ENCODE measurements at regions not wholly inside any gene's neighbourhood (a gene's known extent, or its start where the extent isn't known, plus 50 kb on each side); places are given as distances from the start of the nearest gene placed in this dataset.

DNA sequence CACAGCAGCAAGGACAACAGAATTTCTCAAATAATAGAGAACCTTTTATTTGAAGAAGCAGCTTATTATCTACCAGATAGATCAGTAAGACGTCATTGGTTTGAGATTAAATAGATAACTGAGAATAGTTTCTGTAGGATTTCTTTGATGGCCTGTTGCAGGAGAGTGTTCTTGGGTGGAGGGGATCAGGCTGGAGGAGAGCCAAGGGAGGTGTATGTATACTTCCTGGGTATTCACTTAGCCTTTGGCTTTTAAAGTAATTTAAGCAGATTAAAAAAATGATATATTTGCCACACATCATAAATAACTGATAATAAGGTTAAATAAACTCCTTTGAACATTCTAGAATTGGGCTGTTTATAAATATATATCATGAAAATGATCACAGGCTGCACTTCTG lies 486.1 kb upstream of the IGFBP3 start:
- Mint-ChIP-seq H3K4me3 (no peak overlapping the region), H3K27ac (no peak overlapping the region), H3K4me1 (no peaks in the 10 kb centered on the region), H3K27me3 (no peaks in the 10 kb centered on the region), H3K36me3 (no peaks in the 10 kb centered on the region), H3K9me3 (peaks cover 0 to 8% (median 0%) of the 10 kb centered on the region in 3 donors)
- H3K4me3 ChIP-seq (ENCODE audit: control insufficient read depth in 1 of 2, extremely low read depth in 1 of 2, low read length in 1 of 2), result no peak overlapping the region
- no peaks in the 10 kb centered on the region for H3K36me3 ChIP-seq (ENCODE audit: control insufficient read depth in 2 of 2, extremely low read depth in 1 of 2, insufficient read depth in 1 of 2, low read length in 1 of 2)
- H3K27me3 ChIP-seq (replicated peaks in 1 of 2; ENCODE audit: control insufficient read depth in 2 of 2, extremely low read depth in 1 of 2, insufficient read depth in 2 of 2, low read length in 1 of 2), result no peaks in the 10 kb centered on the region
- ATAC-seq (replicated peaks in 1 of 4) (no peak), DNase-seq (no peak)
- no CpG with 5 or more reads among the region's 1 CpG for WGBS (ENCODE audit: insufficient coverage)
- POLR2A ChIA-PET, result no interaction called here
- CTCF ChIA-PET, result interaction anchor here in 1 of 2 donors (0.6 kb wide), 1 partner anchor 9 kb away, joined by 3 read pairs; no protein-coding TSS in a partner anchor
- H3K27ac ChIP-seq (ENCODE audit: low read length), result no peak overlapping the region
- H3K9me3 ChIP-seq, result no peaks in the 10 kb centered on the region
- H3K4me1 ChIP-seq (ENCODE audit: control insufficient read depth in 1 of 2, extremely low read depth in 1 of 2, insufficient read depth in 2 of 2, low read length in 2 of 2), result no peaks in the 10 kb centered on the region

DNA sequence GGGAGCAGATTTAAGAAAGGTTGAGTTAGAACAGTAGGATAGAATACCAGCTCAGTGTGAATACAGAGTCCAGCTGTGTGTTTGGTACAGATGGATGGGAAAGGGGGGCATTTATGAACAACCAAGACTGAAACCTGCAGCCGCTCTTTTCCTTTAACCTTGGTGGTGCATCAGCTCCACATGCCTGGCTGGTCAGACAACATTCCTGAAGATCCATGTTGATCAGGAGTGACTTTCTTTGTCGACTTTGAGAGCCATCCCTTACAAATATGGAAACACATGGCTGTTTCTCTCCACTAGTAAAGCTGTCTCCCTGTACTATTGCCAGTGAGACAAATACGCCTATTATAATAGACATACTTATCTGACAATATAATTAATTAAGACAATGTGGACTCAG lies 476.5 kb upstream of the IGFBP3 start:
- CTCF ChIA-PET, result no interaction called here
- Mint-ChIP-seq H3K36me3 (no peaks in the 10 kb centered on the region), H3K4me1 (no peaks in the 10 kb centered on the region), H3K27ac (no peak overlapping the region), H3K9me3 (peaks cover 0 to 8% (median 4%) of the 10 kb centered on the region in 3 donors), H3K27me3 (no peaks in the 10 kb centered on the region), H3K4me3 (no peak overlapping the region)
- Histone ChIP-seq H3K36me3 (ENCODE audit: control insufficient read depth in 2 of 2, extremely low read depth in 1 of 2, insufficient read depth in 1 of 2, low read length in 1 of 2) (no peaks in the 10 kb centered on the region), H3K4me3 (ENCODE audit: control insufficient read depth in 1 of 2, extremely low read depth in 1 of 2, low read length in 1 of 2) (no peak overlapping the region), H3K4me1 (ENCODE audit: control insufficient read depth in 1 of 2, extremely low read depth in 1 of 2, insufficient read depth in 2 of 2, low read length in 2 of 2) (no peaks in the 10 kb centered on the region), H3K27ac (ENCODE audit: low read length) (no peak overlapping the region), H3K9me3 (no peaks in the 10 kb centered on the region), H3K27me3 (replicated peaks in 1 of 2; ENCODE audit: control insufficient read depth in 2 of 2, extremely low read depth in 1 of 2, insufficient read depth in 2 of 2, low read length in 1 of 2) (no peaks in the 10 kb centered on the region)
- POLR2A ChIA-PET, result no interaction called here
- 56% methylated on average over 1 of the region's 3 CpGs for WGBS (ENCODE audit: insufficient coverage)
- no peak for ATAC-seq (replicated peaks in 1 of 4)
- no peak for DNase-seq

DNA sequence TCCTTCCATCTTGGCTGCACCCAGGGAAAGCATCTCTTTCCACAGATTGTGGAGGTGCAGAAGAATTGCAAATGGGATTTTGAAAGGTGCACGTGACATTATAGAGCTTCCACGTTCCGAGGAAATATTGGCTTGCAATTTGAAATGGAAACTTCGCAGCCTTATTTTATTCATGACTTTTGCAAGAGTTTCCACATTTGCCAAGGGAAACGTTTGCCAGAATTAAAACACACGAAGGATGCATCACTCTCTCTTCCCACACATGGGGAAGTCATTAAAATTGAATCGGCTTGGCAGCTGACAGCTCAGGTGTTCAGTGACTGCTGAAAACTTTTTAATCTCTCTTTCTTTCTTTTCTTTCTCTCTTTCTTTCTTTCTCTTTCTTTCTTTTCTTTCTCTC lies 475.4 kb upstream of the IGFBP3 start:
- CTCF ChIA-PET, result no interaction called here
- ATAC-seq (replicated peaks in 1 of 4), result no peak
- no peak for DNase-seq
- Histone ChIP-seq H3K27me3 (replicated peaks in 1 of 2; ENCODE audit: control insufficient read depth in 2 of 2, extremely low read depth in 1 of 2, insufficient read depth in 2 of 2, low read length in 1 of 2) (no peaks in the 10 kb centered on the region), H3K4me3 (ENCODE audit: control insufficient read depth in 1 of 2, extremely low read depth in 1 of 2, low read length in 1 of 2) (no peak overlapping the region), H3K27ac (ENCODE audit: low read length) (no peak overlapping the region), H3K36me3 (ENCODE audit: control insufficient read depth in 2 of 2, extremely low read depth in 1 of 2, insufficient read depth in 1 of 2, low read length in 1 of 2) (no peaks in the 10 kb centered on the region), H3K9me3 (no peaks in the 10 kb centered on the region), H3K4me1 (ENCODE audit: control insufficient read depth in 1 of 2, extremely low read depth in 1 of 2, insufficient read depth in 2 of 2, low read length in 2 of 2) (no peaks in the 10 kb centered on the region)
- Mint-ChIP-seq H3K4me3 (no peak overlapping the region), H3K9me3 (peaks cover 2 to 11% (median 4%) of the 10 kb centered on the region in 3 donors), H3K27ac (no peak overlapping the region), H3K27me3 (no peaks in the 10 kb centered on the region), H3K4me1 (no peaks in the 10 kb centered on the region), H3K36me3 (no peaks in the 10 kb centered on the region)
- 70% methylated on average over 6 of the region's 7 CpGs for WGBS (ENCODE audit: insufficient coverage)
- POLR2A ChIA-PET, result no interaction called here

GRCh38 chr7:46393142-46393541 lies 472.1 kb upstream of the IGFBP3 start:
- no peaks in the 10 kb centered on the region for H3K4me1 ChIP-seq (ENCODE audit: control insufficient read depth in 1 of 2, extremely low read depth in 1 of 2, insufficient read depth in 2 of 2, low read length in 2 of 2)
- no peak overlapping the region for H3K27ac Mint-ChIP-seq
- no peak overlapping the region for H3K4me3 Mint-ChIP-seq
- 100% methylated on average over 2 of the region's 3 CpGs for WGBS (ENCODE audit: insufficient coverage)
- H3K36me3 Mint-ChIP-seq, result no peaks in the 10 kb centered on the region
- DNase-seq (no peak), ATAC-seq (replicated peaks in 1 of 4) (no peak)
- no peaks in the 10 kb centered on the region for H3K27me3 ChIP-seq (replicated peaks in 1 of 2; ENCODE audit: control insufficient read depth in 2 of 2, extremely low read depth in 1 of 2, insufficient read depth in 2 of 2, low read length in 1 of 2)
- POLR2A ChIA-PET, result interaction anchor here in 1 of 2 donors (0.6 kb wide), 1 partner anchor 140 kb away, joined by 3 read pairs; no protein-coding TSS in a partner anchor
- no peaks in the 10 kb centered on the region for H3K27me3 Mint-ChIP-seq
- CTCF ChIA-PET, result interaction anchor here in 1 of 2 donors (0.5 kb wide), 1 partner anchor 13 kb away, joined by 4 read pairs; no protein-coding TSS in a partner anchor
- no peak overlapping the region for H3K27ac ChIP-seq (ENCODE audit: low read length)
- H3K36me3 ChIP-seq (ENCODE audit: control insufficient read depth in 2 of 2, extremely low read depth in 1 of 2, insufficient read depth in 1 of 2, low read length in 1 of 2), result no peaks in the 10 kb centered on the region
- H3K9me3 ChIP-seq, result no peaks in the 10 kb centered on the region
- peaks cover 2 to 18% (median 9%) of the 10 kb centered on the region in 3 donors for H3K9me3 Mint-ChIP-seq
- H3K4me1 Mint-ChIP-seq, result no peaks in the 10 kb centered on the region
- H3K4me3 ChIP-seq (ENCODE audit: control insufficient read depth in 1 of 2, extremely low read depth in 1 of 2, low read length in 1 of 2), result no peak overlapping the region

DNA sequence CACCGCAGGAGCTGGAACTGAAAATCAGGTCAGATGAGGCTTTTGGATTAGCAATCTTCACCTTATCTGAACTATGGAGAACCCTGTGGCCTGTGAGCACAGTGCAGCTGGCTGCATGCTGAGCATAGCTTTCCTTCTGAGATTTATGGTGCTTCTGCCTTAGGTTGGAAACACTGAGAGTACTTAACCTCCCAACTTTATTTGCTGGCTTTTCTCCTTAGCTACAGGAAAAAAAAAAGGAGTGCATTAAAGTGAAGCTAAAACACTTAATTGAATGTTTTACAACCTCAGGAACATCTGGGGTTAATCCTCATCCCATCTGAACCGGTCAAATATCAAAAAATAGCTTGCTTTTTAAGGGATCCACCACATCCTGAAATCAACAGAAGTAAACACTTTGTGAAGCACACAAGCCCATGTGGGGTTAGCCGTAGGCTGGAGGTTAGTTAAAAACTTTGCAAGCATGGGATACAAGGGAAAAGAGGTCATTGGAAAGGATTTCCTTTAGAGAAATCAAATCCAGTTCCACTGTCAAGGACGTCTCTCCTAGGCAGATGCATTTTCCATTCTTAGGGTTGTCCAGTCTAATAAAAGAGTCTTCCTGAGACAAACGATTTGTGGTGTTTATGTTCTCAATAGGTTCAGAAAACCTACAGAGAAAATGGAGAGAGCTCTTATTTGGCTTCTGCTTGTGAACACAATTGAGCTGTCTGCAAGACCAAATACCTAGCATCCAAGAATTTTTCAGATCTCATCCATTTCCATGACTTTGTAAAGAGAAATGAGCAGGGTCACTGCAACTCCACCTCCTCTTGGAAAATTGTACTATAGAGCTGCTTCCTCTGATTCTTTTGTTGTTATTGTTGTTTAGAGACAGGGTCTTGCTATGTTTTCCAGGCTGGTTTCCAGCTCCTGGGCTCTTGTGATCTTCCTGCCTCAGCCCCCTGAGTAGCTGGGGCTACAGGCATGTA lies 470.4 kb upstream of the IGFBP3 start:
- POLR2A ChIA-PET, result no interaction called here
- no peaks in the 10 kb centered on the region for H3K27me3 ChIP-seq (replicated peaks in 1 of 2; ENCODE audit: control insufficient read depth in 2 of 2, extremely low read depth in 1 of 2, insufficient read depth in 2 of 2, low read length in 1 of 2)
- H3K9me3 ChIP-seq, result no peaks in the 10 kb centered on the region
- H3K4me1 Mint-ChIP-seq, result no peaks in the 10 kb centered on the region
- CTCF ChIA-PET, result no interaction called here
- no peak overlapping the region for H3K4me3 ChIP-seq (ENCODE audit: control insufficient read depth in 1 of 2, extremely low read depth in 1 of 2, low read length in 1 of 2)
- WGBS (ENCODE audit: insufficient coverage), result 80% methylated on average over 1 of the region's 5 CpGs
- no peaks in the 10 kb centered on the region for H3K36me3 ChIP-seq (ENCODE audit: control insufficient read depth in 2 of 2, extremely low read depth in 1 of 2, insufficient read depth in 1 of 2, low read length in 1 of 2)
- peaks cover 2 to 18% (median 4%) of the 10 kb centered on the region in 3 donors for H3K9me3 Mint-ChIP-seq
- DNase-seq (no peak), ATAC-seq (replicated peaks in 1 of 4) (no peak)
- no peaks in the 10 kb centered on the region for H3K27me3 Mint-ChIP-seq
- H3K27ac ChIP-seq (ENCODE audit: low read length), result no peak overlapping the region
- no peaks in the 10 kb centered on the region for H3K4me1 ChIP-seq (ENCODE audit: control insufficient read depth in 1 of 2, extremely low read depth in 1 of 2, insufficient read depth in 2 of 2, low read length in 2 of 2)
- no peaks in the 10 kb centered on the region for H3K36me3 Mint-ChIP-seq
- no peak overlapping the region for H3K4me3 Mint-ChIP-seq
- H3K27ac Mint-ChIP-seq, result no peak overlapping the region

DNA sequence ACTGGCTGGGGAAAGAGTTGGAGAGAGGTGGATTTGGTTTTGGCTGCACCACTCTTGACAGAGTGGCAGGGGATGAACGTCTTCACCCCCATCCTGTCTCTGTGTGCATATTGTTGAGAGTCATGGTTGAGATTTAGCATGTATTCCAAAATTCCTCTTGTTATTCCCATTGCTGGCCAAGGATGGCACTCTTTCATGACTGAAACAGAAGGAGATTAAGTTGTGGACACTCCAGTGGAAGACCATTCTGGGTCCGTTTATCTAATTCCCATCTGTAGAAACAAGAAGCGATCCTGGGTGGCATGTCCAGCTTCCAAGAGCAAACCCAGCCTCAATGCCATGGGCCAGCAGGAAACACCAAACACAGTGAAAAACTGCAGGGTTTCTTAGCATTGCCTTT lies 469.0 kb upstream of the IGFBP3 start:
- H3K4me1 ChIP-seq (ENCODE audit: control insufficient read depth in 1 of 2, extremely low read depth in 1 of 2, insufficient read depth in 2 of 2, low read length in 2 of 2), result no peaks in the 10 kb centered on the region
- Mint-ChIP-seq H3K27me3 (no peaks in the 10 kb centered on the region), H3K36me3 (no peaks in the 10 kb centered on the region), H3K4me3 (no peak overlapping the region), H3K27ac (no peak overlapping the region), H3K9me3 (peaks cover 2 to 18% (median 4%) of the 10 kb centered on the region in 3 donors), H3K4me1 (no peaks in the 10 kb centered on the region)
- no peaks in the 10 kb centered on the region for H3K36me3 ChIP-seq (ENCODE audit: control insufficient read depth in 2 of 2, extremely low read depth in 1 of 2, insufficient read depth in 1 of 2, low read length in 1 of 2)
- no peak overlapping the region for H3K4me3 ChIP-seq (ENCODE audit: control insufficient read depth in 1 of 2, extremely low read depth in 1 of 2, low read length in 1 of 2)
- no peaks in the 10 kb centered on the region for H3K9me3 ChIP-seq
- no peaks in the 10 kb centered on the region for H3K27me3 ChIP-seq (replicated peaks in 1 of 2; ENCODE audit: control insufficient read depth in 2 of 2, extremely low read depth in 1 of 2, insufficient read depth in 2 of 2, low read length in 1 of 2)
- DNase-seq (no peak), ATAC-seq (replicated peaks in 1 of 4) (no peak)
- 100% methylated on average over 1 of the region's 3 CpGs for WGBS (ENCODE audit: insufficient coverage)
- ChIA-PET CTCF (no interaction called here), POLR2A (no interaction called here)
- no peak overlapping the region for H3K27ac ChIP-seq (ENCODE audit: low read length)

All from T-cell (primary cell).